ENCODE measurements at regions not wholly inside any gene's neighbourhood (a gene's known extent, or its start where the extent isn't known, plus 50 kb on each side); places are given as distances from the start of the nearest gene placed in this dataset.
A peak's percentile ranks its signal among the peaks of the same experiment; 100 is the strongest.

DNA sequence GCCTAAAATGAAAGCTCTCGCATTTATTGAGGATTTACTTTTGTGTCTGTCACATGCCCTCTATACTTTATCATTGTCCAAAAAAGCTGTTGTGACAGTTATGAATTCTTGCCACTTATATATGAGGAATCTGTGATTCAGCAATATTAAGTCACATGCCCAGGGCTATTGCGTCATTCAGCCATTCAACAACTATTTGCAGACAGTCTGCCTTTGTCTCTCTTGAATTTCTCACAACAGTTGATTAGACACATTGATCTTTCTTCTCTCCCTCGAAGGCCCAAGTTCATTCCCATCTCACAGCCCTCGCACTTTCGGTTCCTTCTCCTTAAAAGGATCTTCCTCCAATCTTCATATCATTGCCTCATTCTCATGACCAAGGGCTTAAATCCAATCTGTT lies 342.6 kb downstream of the MZT1 start:
- no peak for TF ChIP-seq NFIC (IDR thresholded peaks at IDR 0.05)
- TF ChIP-seq EGR1 (IDR thresholded peaks at IDR 0.05): no peak
- no peak for TF ChIP-seq ZBTB7A (IDR thresholded peaks at IDR 0.05; ENCODE audit: low read depth)
- no peak for TF ChIP-seq TCF12 (IDR thresholded peaks at IDR 0.05; ENCODE audit: low read depth)
- TF ChIP-seq YY1 (IDR thresholded peaks at IDR 0.05; ENCODE audit: low read depth): no peak
- TF ChIP-seq, protein P1, sequence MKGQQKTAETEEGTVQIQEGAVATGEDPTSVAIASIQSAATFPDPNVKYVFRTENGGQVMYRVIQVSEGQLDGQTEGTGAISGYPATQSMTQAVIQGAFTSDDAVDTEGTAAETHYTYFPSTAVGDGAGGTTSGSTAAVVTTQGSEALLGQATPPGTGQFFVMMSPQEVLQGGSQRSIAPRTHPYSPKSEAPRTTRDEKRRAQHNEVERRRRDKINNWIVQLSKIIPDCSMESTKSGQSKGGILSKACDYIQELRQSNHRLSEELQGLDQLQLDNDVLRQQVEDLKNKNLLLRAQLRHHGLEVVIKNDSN (IDR thresholded peaks at IDR 0.05): peak; percentile 44; the same call in 1 of the 2 replicates
- TF ChIP-seq TEAD4 (IDR thresholded peaks at IDR 0.05): no peak
- peak; percentile 89 for TF ChIP-seq CEBPB (IDR thresholded peaks at IDR 0.05)
- TF ChIP-seq FOXM1 (IDR thresholded peaks at IDR 0.05; ENCODE audit: borderline replicate concordance, low read depth): no peak
- TF ChIP-seq TAF1 (IDR thresholded peaks at IDR 0.05; ENCODE audit: low read depth): no peak
- TF ChIP-seq CREB1 (IDR thresholded peaks at IDR 0.05; ENCODE audit: low read depth): no peak
- TF ChIP-seq, protein P2, sequence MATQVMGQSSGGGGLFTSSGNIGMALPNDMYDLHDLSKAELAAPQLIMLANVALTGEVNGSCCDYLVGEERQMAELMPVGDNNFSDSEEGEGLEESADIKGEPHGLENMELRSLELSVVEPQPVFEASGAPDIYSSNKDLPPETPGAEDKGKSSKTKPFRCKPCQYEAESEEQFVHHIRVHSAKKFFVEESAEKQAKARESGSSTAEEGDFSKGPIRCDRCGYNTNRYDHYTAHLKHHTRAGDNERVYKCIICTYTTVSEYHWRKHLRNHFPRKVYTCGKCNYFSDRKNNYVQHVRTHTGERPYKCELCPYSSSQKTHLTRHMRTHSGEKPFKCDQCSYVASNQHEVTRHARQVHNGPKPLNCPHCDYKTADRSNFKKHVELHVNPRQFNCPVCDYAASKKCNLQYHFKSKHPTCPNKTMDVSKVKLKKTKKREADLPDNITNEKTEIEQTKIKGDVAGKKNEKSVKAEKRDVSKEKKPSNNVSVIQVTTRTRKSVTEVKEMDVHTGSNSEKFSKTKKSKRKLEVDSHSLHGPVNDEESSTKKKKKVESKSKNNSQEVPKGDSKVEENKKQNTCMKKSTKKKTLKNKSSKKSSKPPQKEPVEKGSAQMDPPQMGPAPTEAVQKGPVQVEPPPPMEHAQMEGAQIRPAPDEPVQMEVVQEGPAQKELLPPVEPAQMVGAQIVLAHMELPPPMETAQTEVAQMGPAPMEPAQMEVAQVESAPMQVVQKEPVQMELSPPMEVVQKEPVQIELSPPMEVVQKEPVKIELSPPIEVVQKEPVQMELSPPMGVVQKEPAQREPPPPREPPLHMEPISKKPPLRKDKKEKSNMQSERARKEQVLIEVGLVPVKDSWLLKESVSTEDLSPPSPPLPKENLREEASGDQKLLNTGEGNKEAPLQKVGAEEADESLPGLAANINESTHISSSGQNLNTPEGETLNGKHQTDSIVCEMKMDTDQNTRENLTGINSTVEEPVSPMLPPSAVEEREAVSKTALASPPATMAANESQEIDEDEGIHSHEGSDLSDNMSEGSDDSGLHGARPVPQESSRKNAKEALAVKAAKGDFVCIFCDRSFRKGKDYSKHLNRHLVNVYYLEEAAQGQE (IDR thresholded peaks at IDR 0.05; ENCODE audit: low read depth): no peak
- TF ChIP-seq EP300 (IDR thresholded peaks at IDR 0.05; ENCODE audit: borderline replicate concordance): no peak
- TF ChIP-seq, protein P3, sequence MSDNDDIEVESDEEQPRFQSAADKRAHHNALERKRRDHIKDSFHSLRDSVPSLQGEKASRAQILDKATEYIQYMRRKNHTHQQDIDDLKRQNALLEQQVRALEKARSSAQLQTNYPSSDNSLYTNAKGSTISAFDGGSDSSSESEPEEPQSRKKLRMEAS (IDR thresholded peaks at IDR 0.05): no peak

- no peak for TF ChIP-seq TEAD4 (IDR thresholded peaks at IDR 0.05)
- no peak for TF ChIP-seq NFIC (IDR thresholded peaks at IDR 0.05)
- no peak for TF ChIP-seq EGR1 (IDR thresholded peaks at IDR 0.05)
- TF ChIP-seq, protein P1 (IDR thresholded peaks at IDR 0.05): no peak
- TF ChIP-seq ZBTB7A (IDR thresholded peaks at IDR 0.05; ENCODE audit: low read depth): no peak
These were observed 343.1 kb downstream of the MZT1 start for GRCh38 chr13:72384186-72384823.

- no peak for TF ChIP-seq ZBTB7A (IDR thresholded peaks at IDR 0.05; ENCODE audit: low read depth)
- TF ChIP-seq YY1 (IDR thresholded peaks at IDR 0.05; ENCODE audit: low read depth): no peak
- no peak for TF ChIP-seq RAD21 (IDR thresholded peaks at IDR 0.05; ENCODE audit: low read depth)
- no peak for TF ChIP-seq NFIC (IDR thresholded peaks at IDR 0.05)
- TF ChIP-seq, protein P2 (IDR thresholded peaks at IDR 0.05; ENCODE audit: low read depth): no peak
- TF ChIP-seq, protein P1 (IDR thresholded peaks at IDR 0.05): no peak
- TF ChIP-seq TCF12 (IDR thresholded peaks at IDR 0.05; ENCODE audit: low read depth): no peak
- TF ChIP-seq TAF1 (IDR thresholded peaks at IDR 0.05; ENCODE audit: low read depth): no peak
- no peak for TF ChIP-seq EP300 (IDR thresholded peaks at IDR 0.05; ENCODE audit: borderline replicate concordance)
- TF ChIP-seq CEBPB (IDR thresholded peaks at IDR 0.05): no peak
- TF ChIP-seq TEAD4 (IDR thresholded peaks at IDR 0.05): no peak
- no peak for TF ChIP-seq CREB1 (IDR thresholded peaks at IDR 0.05; ENCODE audit: low read depth)
- no peak for TF ChIP-seq FOXM1 (IDR thresholded peaks at IDR 0.05; ENCODE audit: borderline replicate concordance, low read depth)
These were observed 343.8 kb downstream of the MZT1 start for GRCh38 chr13:72383646-72384045.

DNA sequence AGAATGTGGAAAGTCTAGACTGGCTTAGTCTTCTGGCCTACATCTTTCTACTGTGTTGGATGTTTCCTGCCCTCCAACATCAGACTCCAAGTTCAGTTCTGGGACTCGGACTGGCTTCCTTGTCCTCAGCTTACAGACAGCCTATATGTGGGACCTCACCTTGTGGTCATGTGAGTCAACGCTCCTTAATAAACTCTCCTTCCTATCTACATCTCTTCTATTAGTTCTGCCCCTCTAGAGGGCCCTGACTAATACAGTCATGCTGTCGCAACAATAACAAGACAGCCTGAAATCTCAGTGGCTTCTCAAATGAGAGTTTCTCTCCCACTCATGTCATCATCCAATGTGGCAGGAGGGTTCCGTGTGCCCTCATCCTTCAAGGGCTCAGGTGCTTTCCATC lies 347.8 kb downstream of the MZT1 start:
- no peak for TF ChIP-seq RAD21 (IDR thresholded peaks at IDR 0.05; ENCODE audit: low read depth)
- TF ChIP-seq TAF1 (IDR thresholded peaks at IDR 0.05; ENCODE audit: low read depth): no peak
- no peak for TF ChIP-seq FOXM1 (IDR thresholded peaks at IDR 0.05; ENCODE audit: borderline replicate concordance, low read depth)
- TF ChIP-seq NFIC (IDR thresholded peaks at IDR 0.05): no peak
- TF ChIP-seq, protein P1 (IDR thresholded peaks at IDR 0.05): no peak
- TF ChIP-seq CREB1 (IDR thresholded peaks at IDR 0.05; ENCODE audit: low read depth): no peak
- TF ChIP-seq, protein P2 (IDR thresholded peaks at IDR 0.05; ENCODE audit: low read depth): no peak
- TF ChIP-seq EP300 (IDR thresholded peaks at IDR 0.05; ENCODE audit: borderline replicate concordance): no peak
- no peak for TF ChIP-seq EGR1 (IDR thresholded peaks at IDR 0.05)
- TF ChIP-seq CEBPB (IDR thresholded peaks at IDR 0.05): no peak
- no peak for TF ChIP-seq YY1 (IDR thresholded peaks at IDR 0.05; ENCODE audit: low read depth)
- no peak for TF ChIP-seq ZBTB7A (IDR thresholded peaks at IDR 0.05; ENCODE audit: low read depth)
- TF ChIP-seq, protein P3 (IDR thresholded peaks at IDR 0.05): no peak
- TF ChIP-seq TEAD4 (IDR thresholded peaks at IDR 0.05): no peak
- TF ChIP-seq TCF12 (IDR thresholded peaks at IDR 0.05; ENCODE audit: low read depth): no peak
